Kidney (tissue), 13 donors: ENCODE measurements at regions not wholly inside any gene's neighbourhood (a gene's known extent, or its start where the extent isn't known, plus 50 kb on each side); places are given as distances from the start of the nearest gene placed in this dataset.
A peak's percentile ranks its signal among the peaks of the same experiment; 100 is the strongest.

Experiments
- DNase-seq, 5 donors: peaks; one replicate each; pipeline ENCODE4 v3.0.0-alpha.2; 2013 to 2020
- FAIRE-seq: peaks from 2 replicates; lab custom pipeline; 2012; peaks lifted over from hg19 to GRCh38; lab: Jason Lieb, UNC
- H3K27ac ChIP-seq, 2 donors: one replicate each; pipeline ENCODE4 v1.7.0; 2013; ENCODE audit warnings: low read depth in 2 of 2, low read length in 2 of 2, inconsistent platforms in 1 of 2
- H3K27me3 ChIP-seq: one replicate; pipeline ENCODE4 v1.7.1; 2013; ENCODE audit warnings: low read length, inconsistent platforms; ENCODE audit not compliant: control insufficient read depth, insufficient read depth
- H3K36me3 ChIP-seq, 3 donors: one replicate each; pipeline versions ENCODE4 v1.7.0 to v1.7.1; 2013; ENCODE audit warnings: low read length in 3 of 3, control low read depth in 1 of 3, inconsistent platforms in 1 of 3; ENCODE audit not compliant: insufficient read depth in 3 of 3, control insufficient read depth in 2 of 3
- H3K4me1 ChIP-seq, 3 donors: one replicate each; pipeline versions ENCODE4 v1.7.0 to v1.7.1; 2013; ENCODE audit warnings: low read length in 3 of 3, inconsistent platforms in 1 of 3, low read depth in 1 of 3; ENCODE audit not compliant: control insufficient read depth in 2 of 3, insufficient read depth in 2 of 3
- H3K4me3 ChIP-seq, 3 donors: one replicate each; pipeline versions ENCODE4 v1.7.0 to v1.8.1; 2013; ENCODE audit warnings: low read length in 3 of 3, control low read depth in 1 of 3, inconsistent platforms in 1 of 3
- H3K9ac ChIP-seq, 3 donors: one replicate each; pipeline versions ENCODE4 v1.7.0 to v1.7.1; 2013; ENCODE audit warnings: low read length in 3 of 3, control low read depth in 1 of 3, inconsistent platforms in 1 of 3
- H3K9me3 ChIP-seq, 3 donors: one replicate each; pipeline versions ENCODE4 v1.7.0 to v1.7.1; 2013; ENCODE audit warnings: low read length in 3 of 3, control low read depth in 1 of 3, inconsistent platforms in 1 of 3; ENCODE audit not compliant: control insufficient read depth in 2 of 3, insufficient read depth in 1 of 3
- intact Hi-C: fragments of 100-400 bp; cut with DNase I; formaldehyde crosslinking; loops from one replicate; pipeline ENCODE4 v1.11.1; 2022
- TF ChIP-seq, protein P1 (sequence below): IDR thresholded peaks from 3 replicates; pipeline ENCODE4 v1.5.1; 2012; ENCODE audit warnings: mild to moderate bottlenecking, moderate library complexity, borderline replicate concordance; ENCODE audit not compliant: insufficient read depth; ENCODE audit errors: extremely low read depth
- donor health status: control.
- donor health status: control.
- donor health status: control.
- donor health status: control.
- donor health status: control.
- donor health status: DM: yes; HTN: yes; CAD: no.
- donor health status: Normal renal cell carcinoma (clear cell type).

- TF ChIP-seq, protein P1, sequence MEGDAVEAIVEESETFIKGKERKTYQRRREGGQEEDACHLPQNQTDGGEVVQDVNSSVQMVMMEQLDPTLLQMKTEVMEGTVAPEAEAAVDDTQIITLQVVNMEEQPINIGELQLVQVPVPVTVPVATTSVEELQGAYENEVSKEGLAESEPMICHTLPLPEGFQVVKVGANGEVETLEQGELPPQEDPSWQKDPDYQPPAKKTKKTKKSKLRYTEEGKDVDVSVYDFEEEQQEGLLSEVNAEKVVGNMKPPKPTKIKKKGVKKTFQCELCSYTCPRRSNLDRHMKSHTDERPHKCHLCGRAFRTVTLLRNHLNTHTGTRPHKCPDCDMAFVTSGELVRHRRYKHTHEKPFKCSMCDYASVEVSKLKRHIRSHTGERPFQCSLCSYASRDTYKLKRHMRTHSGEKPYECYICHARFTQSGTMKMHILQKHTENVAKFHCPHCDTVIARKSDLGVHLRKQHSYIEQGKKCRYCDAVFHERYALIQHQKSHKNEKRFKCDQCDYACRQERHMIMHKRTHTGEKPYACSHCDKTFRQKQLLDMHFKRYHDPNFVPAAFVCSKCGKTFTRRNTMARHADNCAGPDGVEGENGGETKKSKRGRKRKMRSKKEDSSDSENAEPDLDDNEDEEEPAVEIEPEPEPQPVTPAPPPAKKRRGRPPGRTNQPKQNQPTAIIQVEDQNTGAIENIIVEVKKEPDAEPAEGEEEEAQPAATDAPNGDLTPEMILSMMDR: peak; percentile 43
- no peak overlapping the region for H3K4me3 ChIP-seq
- DNase-seq: peak in 1 of 5 donors; percentile 53
- no peaks in the 10 kb centered on the region for H3K4me1 ChIP-seq
- no peak overlapping the region for H3K27ac ChIP-seq
- H3K9ac ChIP-seq: no peak overlapping the region
- H3K36me3 ChIP-seq: no peaks in the 10 kb centered on the region
- FAIRE-seq: peak; percentile 84
- H3K27me3 ChIP-seq: no peaks in the 10 kb centered on the region
- intact Hi-C loops: no loop called here
- no peaks in the 10 kb centered on the region for H3K9me3 ChIP-seq
These were observed 259.9 kb upstream of the TARS1 start for GRCh38 chr5:33180900-33181299.

DNA sequence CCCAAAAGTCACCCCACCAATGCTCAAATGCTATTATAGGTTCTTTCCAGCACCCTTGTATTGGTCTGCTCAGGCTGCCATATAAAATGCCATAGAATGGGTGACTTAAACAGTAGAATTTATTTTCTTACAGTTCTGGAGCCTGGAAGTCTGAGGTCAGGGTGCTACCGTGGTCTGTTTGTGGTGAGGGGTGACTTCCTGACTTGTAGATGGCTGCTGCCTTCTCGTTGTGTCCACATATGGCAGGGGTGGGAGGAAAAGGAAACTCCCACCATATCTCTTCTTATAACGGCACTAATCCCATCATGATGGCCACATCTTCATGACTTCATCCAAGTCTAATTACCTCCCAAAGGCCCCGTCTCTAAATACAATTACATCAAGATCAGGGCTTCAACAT lies 257.8 kb upstream of the TARS1 start:
- TF ChIP-seq, protein P1: no peak

DNA sequence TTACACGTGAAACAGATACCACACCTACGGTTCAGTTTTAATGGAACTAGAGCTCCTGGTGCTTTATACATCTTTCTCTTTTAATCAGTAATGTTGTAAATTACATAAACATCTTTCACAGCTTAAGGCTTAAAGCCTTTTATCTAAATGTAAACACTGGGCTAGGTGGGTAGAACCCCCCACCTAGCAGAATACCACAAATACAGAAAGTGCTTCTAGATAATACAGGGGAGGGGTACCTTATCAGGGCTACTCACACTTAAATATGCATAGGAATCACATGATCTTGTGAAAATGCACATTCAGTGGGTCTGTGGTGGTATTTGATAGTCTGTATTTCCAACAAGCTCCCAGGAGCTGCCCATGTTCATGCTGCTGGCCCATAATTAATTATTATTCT lies 256.4 kb upstream of the TARS1 start:
- FAIRE-seq (no peak), DNase-seq (no peak)
- Histone ChIP-seq H3K27ac (no peak overlapping the region), H3K36me3 (no peaks in the 10 kb centered on the region), H3K4me3 (no peak overlapping the region), H3K27me3 (no peaks in the 10 kb centered on the region), H3K4me1 (no peaks in the 10 kb centered on the region), H3K9me3 (no peaks in the 10 kb centered on the region), H3K9ac (no peak overlapping the region)
- TF ChIP-seq, protein P1: no peak
- intact Hi-C loops: no loop called here

More for the DNA sequence above, 257.8 kb upstream of the TARS1 start:
- Histone ChIP-seq H3K9me3 (no peaks in the 10 kb centered on the region), H3K27me3 (no peaks in the 10 kb centered on the region), H3K36me3 (no peaks in the 10 kb centered on the region), H3K4me1 (no peaks in the 10 kb centered on the region), H3K27ac (no peak overlapping the region), H3K9ac (no peak overlapping the region), H3K4me3 (no peak overlapping the region)
- FAIRE-seq (no peak), DNase-seq (no peak)
- intact Hi-C loops: no loop called here

DNA sequence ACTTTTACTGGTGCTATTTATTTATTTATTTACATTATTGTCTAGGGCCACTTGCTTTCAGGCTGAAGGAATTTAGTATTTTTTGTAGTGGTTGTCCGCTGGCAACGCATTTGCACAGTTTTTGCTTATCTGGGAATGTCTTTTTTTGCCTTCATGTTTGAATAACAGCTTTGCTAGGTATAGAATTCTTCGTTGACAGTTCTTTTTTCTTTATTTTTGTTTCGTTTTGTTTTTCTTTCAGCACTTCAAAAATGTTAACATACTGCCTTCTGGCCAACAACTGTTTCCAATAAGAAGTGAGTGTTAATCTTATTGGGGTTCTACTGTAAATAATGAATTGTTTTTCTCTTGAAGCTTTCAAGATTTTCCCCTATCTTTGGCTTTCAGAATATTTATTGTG lies 252.7 kb upstream of the TARS1 start:
- Histone ChIP-seq H3K9ac (no peak overlapping the region), H3K27me3 (no peaks in the 10 kb centered on the region), H3K27ac (no peak overlapping the region), H3K9me3 (peaks cover 0 to 2% (median 0%) of the 10 kb centered on the region in 3 donors), H3K4me1 (no peaks in the 10 kb centered on the region), H3K4me3 (no peak overlapping the region), H3K36me3 (no peaks in the 10 kb centered on the region)
- FAIRE-seq: no peak
- no peak for DNase-seq
- TF ChIP-seq, protein P1: no peak
- intact Hi-C loops: no loop called here
